HL-60 (cell line): ENCODE measurements at regions not wholly inside any gene's neighbourhood (a gene's known extent, or its start where the extent isn't known, plus 50 kb on each side); places are given as distances from the start of the nearest gene placed in this dataset.

Source experiments
- DNase-seq, 2 experiments: peaks; one replicate each; pipeline ENCODE4 v3.0.0-alpha.2; 2010 to 2020; ENCODE audit warnings: low read depth in 1 of 2, low spot score in 1 of 2
- H3K27ac ChIP-seq: fragments of 250-450 bp; sonication (Bioruptor Pico); replicated peaks from 2 replicates; pipeline ENCODE4 v1.5.1; 2020; ENCODE audit warnings: mild to moderate bottlenecking, moderate library complexity
- H3K27me3 ChIP-seq: fragments of 250-450 bp; sonication (Bioruptor Pico); 2 replicates; pipeline ENCODE4 v1.5.1; 2021; ENCODE audit warnings: mild to moderate bottlenecking, moderate library complexity; ENCODE audit not compliant: insufficient read depth, poor library complexity, severe bottlenecking
- H3K4me3 ChIP-seq: replicated peaks from 2 replicates; pipeline ENCODE4 v1.5.1; 2011; ENCODE audit warnings: mild to moderate bottlenecking, control low read depth, low read length; ENCODE audit not compliant: insufficient read depth
- GABPA ChIP-seq: IDR thresholded peaks from 2 replicates; pipeline ENCODE4 v1.6.1; 2012; ENCODE audit warnings: low read depth
- POLR2AphosphoS5 ChIP-seq: IDR thresholded peaks from 2 replicates; pipeline ENCODE4 v1.6.1; 2012; ENCODE audit warnings: low read depth
- SPI1 ChIP-seq: IDR thresholded peaks from 2 replicates; pipeline ENCODE4 v1.6.1; 2012; ENCODE audit warnings: low read depth, mild to moderate bottlenecking, borderline replicate concordance
- TF ChIP-seq, protein P1 (sequence below): IDR thresholded peaks from one replicate; pipeline ENCODE4 v1.5.1; 2011; ENCODE audit warnings: low read length, control low read depth, inconsistent platforms; ENCODE audit not compliant: insufficient read depth
- TF ChIP-seq, protein P2 (sequence below): IDR thresholded peaks from 2 replicates; pipeline ENCODE4 v1.6.1; 2012; ENCODE audit warnings: low read depth; ENCODE audit not compliant: insufficient replicate concordance

DNA sequence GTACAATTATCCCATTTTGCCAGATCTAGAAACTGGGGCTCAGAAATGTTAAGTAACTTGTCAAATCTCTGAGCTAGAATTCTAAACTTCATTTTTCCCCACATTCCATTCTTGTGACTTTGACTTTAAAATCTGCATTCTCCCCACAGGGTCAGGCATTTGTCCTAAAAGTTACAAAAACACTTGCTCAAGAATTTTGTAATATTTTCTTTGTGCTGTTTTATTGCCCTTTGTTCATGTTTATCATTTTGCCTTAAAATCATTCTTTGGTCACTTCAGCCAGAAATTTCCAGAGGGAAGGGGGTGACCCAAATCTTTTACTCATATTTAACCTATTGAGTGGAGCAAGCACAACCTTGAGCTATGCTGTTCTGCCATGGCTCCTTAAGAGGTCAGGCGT is 120.1 kb upstream of the CCL21 start:
- H3K27me3 ChIP-seq: no peaks in the 10 kb centered on the region
- TF ChIP-seq, protein P1, sequence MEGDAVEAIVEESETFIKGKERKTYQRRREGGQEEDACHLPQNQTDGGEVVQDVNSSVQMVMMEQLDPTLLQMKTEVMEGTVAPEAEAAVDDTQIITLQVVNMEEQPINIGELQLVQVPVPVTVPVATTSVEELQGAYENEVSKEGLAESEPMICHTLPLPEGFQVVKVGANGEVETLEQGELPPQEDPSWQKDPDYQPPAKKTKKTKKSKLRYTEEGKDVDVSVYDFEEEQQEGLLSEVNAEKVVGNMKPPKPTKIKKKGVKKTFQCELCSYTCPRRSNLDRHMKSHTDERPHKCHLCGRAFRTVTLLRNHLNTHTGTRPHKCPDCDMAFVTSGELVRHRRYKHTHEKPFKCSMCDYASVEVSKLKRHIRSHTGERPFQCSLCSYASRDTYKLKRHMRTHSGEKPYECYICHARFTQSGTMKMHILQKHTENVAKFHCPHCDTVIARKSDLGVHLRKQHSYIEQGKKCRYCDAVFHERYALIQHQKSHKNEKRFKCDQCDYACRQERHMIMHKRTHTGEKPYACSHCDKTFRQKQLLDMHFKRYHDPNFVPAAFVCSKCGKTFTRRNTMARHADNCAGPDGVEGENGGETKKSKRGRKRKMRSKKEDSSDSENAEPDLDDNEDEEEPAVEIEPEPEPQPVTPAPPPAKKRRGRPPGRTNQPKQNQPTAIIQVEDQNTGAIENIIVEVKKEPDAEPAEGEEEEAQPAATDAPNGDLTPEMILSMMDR: no peak
- TF ChIP-seq POLR2AphosphoS5 (no peak), SPI1 (no peak), GABPA (no peak)
- TF ChIP-seq, protein P2, sequence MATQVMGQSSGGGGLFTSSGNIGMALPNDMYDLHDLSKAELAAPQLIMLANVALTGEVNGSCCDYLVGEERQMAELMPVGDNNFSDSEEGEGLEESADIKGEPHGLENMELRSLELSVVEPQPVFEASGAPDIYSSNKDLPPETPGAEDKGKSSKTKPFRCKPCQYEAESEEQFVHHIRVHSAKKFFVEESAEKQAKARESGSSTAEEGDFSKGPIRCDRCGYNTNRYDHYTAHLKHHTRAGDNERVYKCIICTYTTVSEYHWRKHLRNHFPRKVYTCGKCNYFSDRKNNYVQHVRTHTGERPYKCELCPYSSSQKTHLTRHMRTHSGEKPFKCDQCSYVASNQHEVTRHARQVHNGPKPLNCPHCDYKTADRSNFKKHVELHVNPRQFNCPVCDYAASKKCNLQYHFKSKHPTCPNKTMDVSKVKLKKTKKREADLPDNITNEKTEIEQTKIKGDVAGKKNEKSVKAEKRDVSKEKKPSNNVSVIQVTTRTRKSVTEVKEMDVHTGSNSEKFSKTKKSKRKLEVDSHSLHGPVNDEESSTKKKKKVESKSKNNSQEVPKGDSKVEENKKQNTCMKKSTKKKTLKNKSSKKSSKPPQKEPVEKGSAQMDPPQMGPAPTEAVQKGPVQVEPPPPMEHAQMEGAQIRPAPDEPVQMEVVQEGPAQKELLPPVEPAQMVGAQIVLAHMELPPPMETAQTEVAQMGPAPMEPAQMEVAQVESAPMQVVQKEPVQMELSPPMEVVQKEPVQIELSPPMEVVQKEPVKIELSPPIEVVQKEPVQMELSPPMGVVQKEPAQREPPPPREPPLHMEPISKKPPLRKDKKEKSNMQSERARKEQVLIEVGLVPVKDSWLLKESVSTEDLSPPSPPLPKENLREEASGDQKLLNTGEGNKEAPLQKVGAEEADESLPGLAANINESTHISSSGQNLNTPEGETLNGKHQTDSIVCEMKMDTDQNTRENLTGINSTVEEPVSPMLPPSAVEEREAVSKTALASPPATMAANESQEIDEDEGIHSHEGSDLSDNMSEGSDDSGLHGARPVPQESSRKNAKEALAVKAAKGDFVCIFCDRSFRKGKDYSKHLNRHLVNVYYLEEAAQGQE: no peak

DNA sequence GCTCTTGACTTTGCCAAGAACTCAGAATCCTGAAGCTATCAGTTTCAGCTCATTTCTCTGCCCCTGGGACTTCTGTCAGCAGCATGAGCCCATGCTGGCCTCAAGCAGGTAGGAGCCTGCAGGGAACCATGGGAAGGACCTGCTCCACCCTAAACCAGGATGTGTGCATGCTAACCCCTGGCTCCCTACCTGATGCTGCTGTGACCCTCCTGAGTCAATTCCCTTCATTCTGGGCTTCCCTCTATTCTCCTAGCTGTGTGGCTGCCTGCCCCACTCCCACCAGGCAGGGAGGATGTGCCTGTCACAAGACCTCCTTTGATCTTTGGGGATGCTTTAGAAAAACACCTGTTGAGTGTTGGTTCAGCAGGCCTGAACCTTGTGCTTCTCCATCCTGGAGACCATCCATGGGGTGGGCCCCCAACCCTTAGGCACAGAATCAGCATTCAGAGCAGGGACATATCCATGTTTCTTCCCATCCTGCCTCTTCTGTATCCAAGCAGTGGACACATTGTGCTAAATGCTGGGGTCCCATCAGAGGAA is 117.1 kb upstream of the CCL21 start:
- no peak overlapping the region for H3K27ac ChIP-seq
- no peak overlapping the region for H3K4me3 ChIP-seq
- H3K27me3 ChIP-seq: no peaks in the 10 kb centered on the region
- TF ChIP-seq POLR2AphosphoS5: no peak
- TF ChIP-seq SPI1: no peak
- TF ChIP-seq GABPA: no peak
- TF ChIP-seq, protein P2: no peak
- TF ChIP-seq, protein P1: no peak
- no peak for DNase-seq

More for the DNA sequence above, 120.1 kb upstream of the CCL21 start:
- H3K27ac ChIP-seq: no peak overlapping the region
- DNase-seq: no peak
- no peak overlapping the region for H3K4me3 ChIP-seq

DNA sequence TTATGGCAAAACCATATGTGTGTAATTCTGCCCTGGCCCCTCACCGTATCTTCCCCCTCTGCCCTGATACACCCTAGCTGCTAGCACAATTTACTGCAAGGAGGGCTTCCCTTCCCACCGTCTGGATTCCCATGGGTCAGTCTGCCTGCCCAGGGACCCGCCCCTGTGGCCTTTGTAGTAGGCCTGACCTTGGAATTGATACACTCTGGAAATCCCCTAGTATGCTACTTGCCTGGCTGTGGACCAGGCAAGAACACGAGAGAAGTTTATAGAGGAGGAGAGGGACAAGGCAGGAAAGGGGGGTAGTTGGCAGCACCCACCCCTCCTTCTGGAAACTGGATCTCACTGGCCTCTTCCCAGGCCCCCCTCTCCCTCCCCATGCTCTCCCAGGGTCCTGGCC is 115.8 kb upstream of the CCL21 start:
- H3K27ac ChIP-seq: no peak overlapping the region
- no peaks in the 10 kb centered on the region for H3K27me3 ChIP-seq
- TF ChIP-seq, protein P1: no peak
- TF ChIP-seq GABPA (no peak), SPI1 (no peak)
- TF ChIP-seq, protein P2: no peak
- H3K4me3 ChIP-seq: no peak overlapping the region
- DNase-seq: no peak
